HG02610 (cell line): ENCODE measurements at regions not wholly inside any gene's neighbourhood (a gene's known extent, or its start where the extent isn't known, plus 50 kb on each side); places are given as distances from the start of the nearest gene placed in this dataset.
"Not testable (repeated sequence)": the region's sequence is repeated elsewhere in the genome, so short reads cannot be mapped to it uniquely, and the experiment has no call there.

Source experiments
- ATAC-seq: cut with Tn5 transposase; IDR thresholded peaks from one replicate; pipeline ENCODE4 v1.9.1; 2021; ENCODE audit warnings: mild to moderate bottlenecking, moderate library complexity; ENCODE audit not compliant: unreplicated experiment

DNA sequence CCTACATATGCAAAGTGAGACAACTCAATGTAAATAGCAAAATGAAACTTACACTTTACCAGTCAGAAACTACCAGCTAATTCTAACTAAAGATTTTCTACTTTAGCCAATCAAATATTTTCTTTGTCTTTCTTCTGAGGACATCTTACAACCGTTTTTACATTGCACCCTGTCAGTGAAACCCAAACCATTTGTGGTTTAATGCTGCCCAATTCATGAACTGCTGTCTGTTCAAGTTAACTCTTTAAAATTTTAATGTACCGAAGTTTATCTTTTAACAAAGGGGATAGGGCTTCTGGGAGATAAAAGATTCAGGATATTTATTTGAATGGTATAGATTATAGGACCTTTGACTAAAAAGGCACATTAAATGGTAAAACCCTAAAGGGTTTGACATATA is 121.3 kb upstream of the HDDC2 start:
- no peak for ATAC-seq

DNA sequence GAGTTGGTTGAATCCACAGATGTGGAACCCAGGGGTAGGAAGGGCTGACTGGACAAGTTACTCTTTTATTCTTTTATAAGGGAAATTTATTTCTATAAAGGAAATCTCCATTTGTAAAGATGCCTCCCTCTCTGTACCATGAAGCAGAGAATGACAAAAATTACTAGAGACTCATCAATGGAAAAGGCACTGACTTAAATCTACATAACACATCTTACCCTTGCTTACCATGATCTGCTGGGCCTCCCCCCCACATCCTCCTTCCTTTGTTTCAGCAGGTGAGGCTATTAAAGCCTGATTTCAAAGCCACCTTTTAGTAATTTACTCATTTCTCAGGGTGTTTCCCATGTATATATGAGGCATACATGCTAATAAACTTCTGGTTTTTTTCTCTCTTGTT is 130.2 kb upstream of the HDDC2 start:
- ATAC-seq, result no peak

DNA sequence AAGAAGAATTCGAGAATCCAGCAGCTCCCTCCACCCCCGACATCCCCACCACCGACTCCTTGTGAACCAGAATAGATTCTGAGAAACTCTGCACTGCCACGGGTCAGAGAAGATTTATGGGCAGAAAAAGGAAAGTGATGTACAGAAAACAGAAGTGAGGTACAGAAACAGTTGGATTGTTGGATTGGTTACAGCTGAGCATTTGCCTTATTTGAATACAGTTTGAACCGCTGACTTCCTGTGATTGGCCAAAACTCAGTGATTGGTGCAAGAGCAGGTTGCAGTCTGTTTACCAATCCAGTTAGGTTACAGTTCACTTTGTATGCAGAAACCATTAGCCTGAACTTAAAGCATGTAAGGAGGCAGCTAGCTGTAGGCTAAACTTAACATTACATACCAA is 131.2 kb upstream of the HDDC2 start:
- no peak for ATAC-seq

DNA sequence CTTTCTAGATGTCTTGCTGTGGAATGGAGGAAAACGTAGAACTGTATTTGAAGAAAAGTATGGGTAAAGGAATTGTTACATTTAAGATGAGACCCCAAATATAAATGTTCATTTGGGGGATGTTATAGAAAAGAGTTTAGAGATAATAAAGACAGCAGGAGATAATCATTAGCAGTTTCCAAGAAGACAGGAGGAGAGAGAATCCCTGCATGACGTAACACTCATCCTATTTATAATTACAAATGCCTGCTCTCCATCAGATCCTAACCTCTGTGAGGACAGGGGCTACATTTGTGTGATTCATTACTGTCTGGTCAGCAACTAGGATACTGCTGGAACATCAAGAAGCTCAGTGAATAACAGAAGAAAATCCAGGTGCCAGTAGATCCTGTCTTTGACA is 133.0 kb upstream of the HDDC2 start:
- ATAC-seq, result no peak

DNA sequence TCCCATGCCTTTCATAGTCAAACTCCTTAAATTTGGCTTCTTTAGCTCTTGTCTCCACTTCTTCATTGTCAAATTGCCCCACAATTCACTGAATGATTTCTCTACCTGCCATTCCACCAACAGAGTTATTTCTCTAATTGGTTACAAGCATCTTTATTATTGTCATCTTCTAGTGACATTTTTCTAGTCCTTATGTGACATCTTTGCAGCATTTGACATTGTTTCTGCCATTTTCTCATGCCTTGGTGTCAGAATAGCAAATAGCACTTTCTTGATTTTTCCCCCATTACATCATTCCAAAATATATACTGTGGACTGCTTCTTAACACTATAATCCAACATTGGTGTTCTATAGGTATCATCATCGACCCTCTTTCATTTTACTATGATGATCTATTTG is 137.7 kb upstream of the HDDC2 start:
- no peak for ATAC-seq

DNA sequence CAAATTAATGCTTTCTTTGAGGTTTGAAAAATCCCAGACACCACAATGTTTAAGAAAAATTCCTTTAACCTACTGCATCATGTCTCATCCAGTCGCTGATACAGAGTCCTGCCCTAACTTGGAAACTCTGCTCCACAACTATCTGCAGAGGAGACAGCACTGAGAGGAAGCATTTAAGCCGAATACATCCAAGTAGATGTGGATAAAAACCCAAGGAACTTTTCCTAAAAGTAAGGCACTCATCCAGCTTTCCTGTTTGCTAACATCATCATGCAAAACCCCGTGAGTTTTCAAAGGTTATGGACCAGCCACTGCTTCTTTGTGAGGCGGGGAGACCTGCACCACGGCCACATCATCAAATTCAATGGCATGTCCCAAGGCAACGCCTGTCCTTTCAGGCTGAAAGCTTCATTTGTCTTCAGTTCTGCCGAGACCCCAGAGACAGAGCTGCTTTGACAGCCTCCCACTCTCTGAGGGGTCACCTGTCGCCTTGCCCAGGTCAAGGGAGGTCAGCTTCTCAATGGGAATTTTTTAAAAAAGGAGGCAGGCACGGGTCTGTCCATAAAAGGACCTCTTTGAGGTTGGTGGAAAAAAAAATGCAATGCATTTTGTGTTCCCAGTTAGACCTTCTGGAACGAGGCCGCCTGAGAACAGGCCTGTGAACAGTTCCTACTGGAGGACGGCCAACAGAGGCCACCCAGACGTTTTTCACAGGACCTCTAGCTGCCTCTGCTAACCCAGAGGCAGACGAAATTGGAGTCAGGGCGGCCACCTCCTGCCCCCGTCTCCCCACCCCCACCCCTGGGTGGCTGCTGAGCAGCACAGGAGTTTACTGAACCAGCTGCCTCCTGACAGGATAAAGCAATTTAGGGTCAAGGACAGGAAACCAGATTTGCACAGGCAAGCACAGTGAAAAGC is 142.5 kb upstream of the HDDC2 start:
- no peak for ATAC-seq

DNA sequence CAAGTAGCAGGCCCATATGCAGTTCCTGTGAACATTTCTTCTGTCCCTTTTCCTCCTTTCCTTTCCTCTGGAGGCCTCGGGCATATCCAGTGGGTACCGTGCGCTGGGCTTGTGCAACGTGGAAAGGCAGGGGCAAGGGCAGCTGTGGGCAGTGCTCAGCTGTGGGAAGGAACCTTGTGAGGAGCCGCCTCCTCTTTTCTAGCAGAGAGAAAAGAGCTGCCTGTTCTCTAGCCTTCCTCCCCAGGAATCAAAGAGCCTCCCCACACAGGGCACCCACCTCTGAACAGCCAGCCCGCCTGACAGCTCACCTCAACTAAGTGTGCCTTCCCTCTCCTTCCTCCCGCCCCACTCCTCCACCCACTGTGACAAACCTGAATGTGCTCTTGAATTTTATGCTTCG is 143.3 kb upstream of the HDDC2 start:
- no peak for ATAC-seq

DNA sequence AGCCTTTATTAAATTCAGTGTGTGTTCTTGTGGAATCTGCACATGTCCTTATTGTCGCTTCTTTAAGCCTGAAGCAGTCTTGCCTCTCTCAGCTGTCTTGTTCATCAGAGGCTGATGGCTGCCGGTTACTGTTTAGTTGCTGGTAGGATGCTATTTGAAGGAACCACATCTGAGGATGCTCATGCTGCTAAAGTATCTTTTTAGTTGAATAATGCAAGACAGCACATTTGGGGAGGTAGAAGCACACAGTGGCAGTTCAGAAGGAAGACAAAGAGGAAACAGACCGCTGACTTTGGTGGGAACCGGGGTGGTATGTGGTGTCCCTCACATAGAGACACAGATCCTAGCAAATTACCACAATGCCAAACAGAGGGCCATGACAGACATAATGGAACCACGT is 144.2 kb upstream of the HDDC2 start:
- ATAC-seq, result no peak

DNA sequence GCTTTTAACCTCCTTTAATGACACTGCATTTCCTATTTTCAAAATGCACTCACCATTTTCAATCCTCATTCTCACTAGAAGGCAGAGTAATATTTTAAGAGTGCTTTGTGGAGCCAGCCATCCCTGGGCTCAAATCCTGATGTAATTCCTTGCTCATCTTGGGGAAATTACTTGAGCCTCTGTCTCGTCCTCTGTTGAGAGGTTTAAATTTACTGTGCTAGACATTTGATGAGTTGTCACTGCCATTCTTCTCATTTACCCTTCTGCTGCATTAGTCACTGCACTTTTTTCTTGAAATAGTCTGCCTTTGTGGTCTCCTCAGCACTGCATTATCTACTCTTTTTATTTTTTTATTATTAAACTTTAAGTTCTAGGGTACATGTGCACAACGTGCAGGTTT is 150.0 kb upstream of the HDDC2 start:
- ATAC-seq, result no peak

DNA sequence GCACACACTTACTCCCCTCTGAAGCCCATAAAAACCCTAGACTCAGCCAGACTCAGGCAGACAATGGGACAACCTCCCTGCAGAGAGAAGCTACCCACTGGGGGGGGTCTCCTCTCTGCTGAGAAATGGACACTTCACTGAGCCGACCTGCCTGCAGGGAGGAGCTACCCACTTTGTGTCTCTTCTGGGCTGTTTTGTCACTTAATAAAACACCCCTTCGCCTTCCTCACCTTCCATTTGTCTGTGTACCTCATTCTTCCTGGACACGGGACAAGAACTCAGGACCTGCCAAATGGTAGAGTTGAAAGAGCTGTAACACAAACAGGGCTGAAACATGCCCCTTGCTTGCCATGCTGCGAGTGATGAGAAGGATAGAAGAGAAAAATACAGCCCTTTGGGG is 151.7 kb upstream of the HDDC2 start:
- ATAC-seq, result no peak

DNA sequence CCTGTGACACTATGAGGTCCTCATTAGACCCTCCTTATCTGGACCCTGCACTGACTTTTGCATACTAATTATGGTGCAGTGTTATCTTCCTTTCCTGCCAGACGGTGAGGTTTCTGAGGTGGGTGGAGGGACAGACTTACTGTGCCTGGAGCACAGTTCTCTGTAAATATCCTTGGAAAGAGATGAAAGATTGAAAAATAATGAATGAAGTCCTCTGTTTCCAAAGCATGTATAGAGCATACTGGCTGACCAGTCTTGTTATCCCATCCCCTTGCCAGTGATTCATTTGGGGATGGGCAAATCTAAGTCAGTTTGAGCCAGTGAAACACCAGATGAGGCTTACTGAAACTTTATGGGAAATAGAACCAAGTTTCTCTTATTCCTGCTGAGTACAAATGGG is 152.6 kb upstream of the HDDC2 start:
- ATAC-seq, result no peak

DNA sequence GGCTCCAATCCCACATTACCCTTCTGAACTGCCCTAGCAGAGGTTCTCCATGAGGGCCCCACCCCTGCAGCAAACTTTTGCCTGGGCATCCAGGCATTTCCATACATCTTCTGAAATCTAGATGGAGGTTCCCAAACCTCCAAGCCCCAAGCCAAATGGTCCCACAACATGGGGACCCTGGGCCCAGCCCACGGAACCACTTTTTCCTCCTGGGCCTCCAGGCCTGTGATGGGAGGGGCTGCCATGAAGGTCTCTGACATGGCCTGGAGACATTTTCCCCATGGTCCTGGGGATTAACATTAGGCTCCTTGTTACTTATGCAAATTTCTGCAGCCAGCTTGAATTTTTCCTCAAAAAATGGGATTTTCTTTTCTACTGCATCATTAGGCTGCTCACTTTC is 156.7 kb upstream of the HDDC2 start:
- not testable (repeated sequence) for ATAC-seq

DNA sequence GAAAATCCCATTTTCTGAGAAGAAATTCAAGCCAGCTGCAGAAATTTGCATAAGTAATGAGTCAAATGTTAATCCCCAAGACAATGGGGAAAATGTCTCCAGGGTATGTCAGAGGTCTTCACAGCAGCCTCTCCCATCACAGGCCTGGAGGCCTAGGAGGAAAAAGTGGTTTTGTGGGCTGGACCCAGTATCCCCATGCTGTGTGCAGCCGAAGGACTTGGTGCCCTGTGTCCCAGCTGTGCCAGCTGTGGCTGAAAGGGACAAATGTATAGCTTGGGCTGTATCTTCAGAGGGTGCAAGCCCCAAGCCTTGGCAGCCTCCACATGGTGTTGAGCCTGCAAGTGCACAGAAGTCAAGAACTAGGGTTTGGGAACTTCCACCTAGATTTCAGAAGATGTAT is 163.6 kb upstream of the HDDC2 start:
- ATAC-seq, result not testable (repeated sequence)

DNA sequence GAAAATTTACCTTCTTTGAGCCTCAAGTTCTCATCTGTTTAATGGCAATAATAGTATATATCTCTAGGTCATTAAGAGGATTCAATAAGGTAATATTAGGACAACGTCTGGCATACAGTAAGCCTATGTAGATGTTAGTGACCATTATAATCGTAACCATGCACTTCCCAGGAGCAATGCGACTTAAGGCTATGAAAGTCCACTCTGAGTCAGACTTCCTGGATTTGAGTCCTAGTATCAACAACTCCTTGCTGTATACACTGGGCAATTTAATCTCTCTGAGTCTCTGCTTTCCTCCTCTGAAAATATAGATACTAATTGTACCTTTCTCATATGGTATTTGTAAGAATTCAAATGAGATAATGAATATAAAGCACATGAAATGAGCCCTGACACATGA is 168.1 kb upstream of the HDDC2 start:
- no peak for ATAC-seq

DNA sequence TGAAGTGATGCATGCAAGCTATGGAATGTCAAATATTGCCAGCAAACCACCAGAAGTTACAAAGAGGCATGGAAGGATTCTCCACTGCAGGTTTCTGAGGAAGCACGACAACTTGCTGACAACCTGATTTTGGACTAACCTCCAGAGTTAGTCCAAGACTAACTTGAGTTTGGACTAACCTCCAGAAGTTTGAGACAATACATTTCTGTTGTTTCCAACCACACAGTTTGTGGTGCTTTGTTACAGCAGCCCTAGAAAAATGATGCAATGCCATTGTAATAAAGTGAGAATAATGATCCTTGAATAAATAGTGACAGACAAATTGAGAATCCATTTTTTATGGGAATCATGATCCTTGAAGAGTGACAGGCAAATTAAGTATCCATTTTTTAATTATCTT is 169.9 kb upstream of the HDDC2 start:
- no peak for ATAC-seq

DNA sequence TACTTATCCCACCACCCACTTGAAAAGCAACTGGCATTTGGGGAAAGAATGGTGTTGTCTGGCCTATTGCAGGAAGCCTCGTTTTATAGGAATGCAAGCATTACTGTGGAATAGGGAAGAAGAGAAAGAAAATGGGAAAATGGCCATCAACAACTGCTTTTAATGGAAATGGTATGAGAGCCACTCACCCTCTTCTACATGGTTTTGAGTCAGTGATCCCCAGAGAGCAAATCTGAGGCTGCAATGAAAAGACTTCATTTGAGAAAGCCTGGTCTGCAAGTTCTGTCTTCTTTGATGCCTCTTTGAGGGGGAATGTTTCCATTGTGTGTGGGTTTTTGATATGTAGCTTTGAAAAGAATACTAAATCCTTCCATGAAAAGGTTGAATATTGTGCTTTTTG is 172.3 kb upstream of the HDDC2 start:
- no peak for ATAC-seq

DNA sequence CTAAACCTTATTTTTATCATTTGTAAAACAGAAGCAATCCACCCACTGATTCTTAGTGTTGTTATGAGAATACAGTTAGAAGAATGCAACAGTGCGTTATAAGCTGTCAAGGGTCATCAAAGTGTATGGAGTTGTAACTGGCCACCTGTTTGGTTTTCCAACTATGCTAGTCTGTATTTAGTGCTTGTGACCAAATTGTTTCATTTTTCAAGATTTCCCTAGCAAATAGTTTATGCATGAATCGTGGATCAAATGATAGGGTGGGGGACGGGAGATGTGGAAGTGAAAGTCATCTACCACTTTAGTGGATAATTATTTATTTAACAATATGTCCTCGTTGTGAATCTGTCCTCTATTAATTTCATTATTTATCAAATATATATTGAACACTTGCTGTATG is 175.4 kb upstream of the HDDC2 start:
- ATAC-seq, result no peak

DNA sequence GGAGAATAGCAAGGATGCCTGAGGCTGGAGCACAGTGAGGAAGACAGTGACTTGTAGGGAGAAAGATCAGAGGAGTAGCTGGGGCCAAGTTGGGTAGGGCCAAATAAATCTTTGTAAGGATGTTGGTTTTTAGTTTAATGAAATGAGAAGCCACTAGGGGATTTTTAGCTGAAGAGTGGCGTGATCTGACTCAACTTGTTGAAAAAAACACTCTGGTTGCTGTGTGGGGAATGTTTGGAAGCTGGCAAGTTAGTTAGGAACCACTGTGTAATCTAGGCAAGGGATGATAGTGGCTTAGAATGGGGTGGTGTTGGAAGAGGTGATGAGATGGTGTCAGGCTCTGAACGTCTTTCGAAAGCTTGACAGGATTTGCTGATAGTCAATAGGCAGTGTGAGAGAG is 176.1 kb upstream of the HDDC2 start:
- ATAC-seq, result no peak

DNA sequence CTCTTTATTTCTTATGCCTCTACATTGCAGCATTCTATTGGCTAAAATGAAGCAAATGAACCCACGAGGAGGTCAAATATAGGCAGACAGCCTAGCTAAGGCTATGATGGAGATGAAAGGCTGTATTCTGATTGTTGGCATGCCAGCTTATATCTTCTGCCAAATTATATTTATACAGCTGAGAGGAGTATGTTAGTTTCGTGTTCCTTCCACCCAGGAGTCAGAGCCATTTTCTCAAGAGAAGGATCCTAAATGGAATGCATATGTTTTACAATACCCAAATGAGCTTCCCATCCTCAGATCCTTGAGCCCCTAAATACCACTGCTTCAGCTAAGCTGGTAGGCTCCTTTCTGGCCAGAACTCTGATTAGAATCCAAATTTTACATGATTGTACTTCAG is 178.4 kb upstream of the HDDC2 start:
- ATAC-seq, result no peak

DNA sequence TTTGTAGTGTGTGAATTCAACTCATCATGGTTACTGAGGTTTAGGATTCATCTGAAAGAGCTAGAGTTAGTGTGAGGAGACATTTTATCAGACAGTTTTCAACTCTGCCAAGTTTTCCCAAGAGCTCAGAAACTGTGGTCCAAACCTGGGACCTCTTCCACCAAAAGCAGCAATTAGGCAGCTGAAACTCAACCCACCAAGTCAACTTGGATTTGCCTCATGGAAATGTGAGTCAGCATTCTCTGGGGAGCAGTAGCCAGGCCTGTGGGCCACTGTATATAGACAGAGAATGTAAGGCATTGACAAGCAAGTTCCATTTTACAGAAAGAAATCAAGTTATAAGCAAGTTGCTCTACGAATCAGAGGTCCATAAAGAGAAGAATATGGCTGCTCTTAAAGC is 178.8 kb upstream of the HDDC2 start:
- ATAC-seq, result no peak

DNA sequence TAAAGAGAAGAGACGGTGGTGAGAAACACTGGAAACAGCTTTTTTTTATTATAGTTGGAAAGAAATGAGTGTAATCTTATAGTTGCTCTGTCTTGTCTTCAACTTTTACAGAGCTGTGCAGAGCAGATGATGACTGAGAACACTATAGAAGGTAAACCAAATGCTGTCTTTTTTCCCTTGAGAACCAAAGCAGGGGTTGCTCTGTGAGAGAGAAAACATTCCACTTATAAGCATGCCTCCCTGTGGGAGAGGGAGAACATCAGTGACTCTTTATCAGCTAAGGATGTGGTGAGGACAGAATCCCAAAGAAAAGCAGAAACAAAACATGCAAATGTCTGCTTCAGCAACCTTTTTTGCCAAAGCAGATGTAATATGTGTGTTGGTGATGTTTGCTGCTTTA is 179.3 kb upstream of the HDDC2 start:
- ATAC-seq, result no peak

DNA sequence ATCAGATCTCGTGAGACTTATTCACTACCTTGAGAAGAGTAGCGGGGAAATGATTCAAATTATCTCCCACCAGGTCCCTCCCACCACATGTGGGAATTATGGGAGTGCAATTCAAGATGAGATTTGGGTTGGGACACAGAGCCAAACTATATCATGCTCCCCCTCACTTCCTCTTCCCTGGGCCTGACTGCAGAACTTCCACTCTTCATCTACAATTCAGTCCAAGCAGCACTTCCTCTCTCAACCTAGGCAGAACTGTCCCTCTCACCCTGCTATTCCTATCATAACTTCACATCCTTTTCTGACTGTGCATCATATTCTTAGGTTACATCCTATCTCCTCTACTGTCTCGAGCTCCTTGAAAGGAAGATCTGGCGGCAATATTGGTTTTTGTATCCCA is 184.0 kb upstream of the HDDC2 start:
- ATAC-seq, result no peak

DNA sequence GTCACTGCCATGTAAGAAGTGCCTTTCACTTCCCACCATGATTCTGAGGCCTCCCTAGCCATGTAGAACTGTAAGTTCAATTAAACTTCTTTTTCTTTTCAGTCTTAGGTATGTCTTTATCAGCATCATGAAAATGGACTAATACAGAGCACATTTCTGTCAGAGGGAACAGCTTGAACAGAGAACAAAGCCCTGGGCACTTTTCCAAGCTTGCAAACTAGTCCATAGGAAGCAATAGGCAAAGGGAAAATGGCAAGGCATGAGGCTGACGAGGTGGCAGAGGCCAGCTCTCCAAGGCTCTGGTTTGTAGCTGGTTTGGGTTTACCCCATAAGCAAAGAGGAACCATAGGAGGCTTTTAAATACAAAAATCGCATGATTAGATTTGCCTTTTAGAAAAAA is 185.1 kb upstream of the HDDC2 start:
- no peak for ATAC-seq
